PC-9 (cell line): ENCODE measurements at regions not wholly inside any gene's neighbourhood (a gene's known extent, or its start where the extent isn't known, plus 50 kb on each side); places are given as distances from the start of the nearest gene placed in this dataset.

ENCODE experiments used
- CTCF ChIP-seq: fragments of 200-600 bp; sonication (generic); conservative IDR thresholded peaks from 2 replicates; pipeline ENCODE4 v1.6.1; 2017; ENCODE audit warnings: mixed run types, antibody characterized with exemption, mild to moderate bottlenecking, moderate library complexity
- EZH2 ChIP-seq: fragments of 200-600 bp; sonication (generic); IDR thresholded peaks from 2 replicates; pipeline ENCODE4 v1.8.0; 2017; ENCODE audit warnings: antibody characterized with exemption, low read depth

GRCh38 chr3:174465177-174465576 lies 394.0 kb upstream of the NAALADL2 start:
- TF ChIP-seq EZH2 (no peak), CTCF (no peak)
